Parathyroid adenoma (tissue), 2 donors: ENCODE measurements at regions not wholly inside any gene's neighbourhood (a gene's known extent, or its start where the extent isn't known, plus 50 kb on each side); places are given as distances from the start of the nearest gene placed in this dataset.

ENCODE experiments used
- H2AFZ ChIP-seq: fragments of 300-600 bp; sonication (generic); one replicate; pipeline ENCODE4 v1.7.0; 2017; ENCODE audit warnings: antibody characterized with exemption, mild to moderate bottlenecking
- H3K27ac ChIP-seq: fragments of 300-600 bp; sonication (generic); one replicate; pipeline ENCODE4 v1.7.0; 2017
- H3K27me3 ChIP-seq: fragments of 300-600 bp; sonication (generic); one replicate; pipeline ENCODE4 v1.7.0; 2017; ENCODE audit warnings: low read length; ENCODE audit not compliant: control insufficient read depth, insufficient read depth
- H3K36me3 ChIP-seq: fragments of 300-600 bp; sonication (generic); one replicate; pipeline ENCODE4 v1.7.0; 2017; ENCODE audit warnings: low read length; ENCODE audit not compliant: control insufficient read depth, insufficient read depth
- H3K4me1 ChIP-seq: fragments of 300-600 bp; sonication (generic); one replicate; pipeline ENCODE4 v1.7.0; 2017; ENCODE audit warnings: control low read depth
- H3K4me2 ChIP-seq: fragments of 300-600 bp; sonication (generic); one replicate; pipeline ENCODE4 v1.7.0; 2017; ENCODE audit warnings: low read length
- H3K4me3 ChIP-seq: fragments of 300-600 bp; sonication (generic); one replicate; pipeline ENCODE4 v1.7.0; 2017; ENCODE audit warnings: low read depth, low read length
- H3K79me2 ChIP-seq: fragments of 300-600 bp; sonication (generic); one replicate; pipeline ENCODE4 v1.7.0; 2017; ENCODE audit warnings: control low read depth
- H3K9ac ChIP-seq: fragments of 300-600 bp; sonication (generic); one replicate; pipeline ENCODE4 v1.7.0; 2017; ENCODE audit warnings: mild to moderate bottlenecking
- H3K9me3 ChIP-seq: fragments of 300-600 bp; sonication (generic); one replicate; pipeline ENCODE4 v1.7.0; 2017; ENCODE audit warnings: low read length; ENCODE audit not compliant: control insufficient read depth
- CTCF ChIP-seq: fragments of 300-600 bp; sonication (generic); IDR thresholded peaks from one replicate; pipeline ENCODE4 v1.7.0; 2017; ENCODE audit warnings: antibody characterized with exemption, mild to moderate bottlenecking
- donor health status: primary hyperparathyroidism.

- no peak overlapping the region for H3K27ac ChIP-seq
- H3K4me2 ChIP-seq, result no peak overlapping the region
- no peaks in the 10 kb centered on the region for H3K9me3 ChIP-seq
- no peaks in the 10 kb centered on the region for H3K27me3 ChIP-seq
- H3K9ac ChIP-seq, result no peak overlapping the region
- no peak overlapping the region for H3K4me3 ChIP-seq
- H3K36me3 ChIP-seq, result no peaks in the 10 kb centered on the region
- no peaks in the 10 kb centered on the region for H3K79me2 ChIP-seq
- no peak for TF ChIP-seq CTCF
- no peak overlapping the region for H2AFZ ChIP-seq
- H3K4me1 ChIP-seq, result no peaks in the 10 kb centered on the region
Observed at GRCh38 chr10:3473271-3473670, 300.7 kb upstream of the PITRM1 start.

- H3K36me3 ChIP-seq, result no peaks in the 10 kb centered on the region
- H3K9ac ChIP-seq, result no peak overlapping the region
- H3K4me3 ChIP-seq, result no peak overlapping the region
- peak overlapping the region; percentile 10 for H3K27ac ChIP-seq
- H3K27me3 ChIP-seq, result no peaks in the 10 kb centered on the region
- H3K4me2 ChIP-seq, result no peak overlapping the region
- H3K79me2 ChIP-seq, result no peaks in the 10 kb centered on the region
- H2AFZ ChIP-seq, result peak overlapping the region; percentile 29
- no peaks in the 10 kb centered on the region for H3K9me3 ChIP-seq
- TF ChIP-seq CTCF, result no peak
- no peaks in the 10 kb centered on the region for H3K4me1 ChIP-seq
Observed at GRCh38 chr10:3472287-3473051, 299.9 kb upstream of the PITRM1 start.

- no peak overlapping the region for H3K4me2 ChIP-seq
- no peak overlapping the region for H2AFZ ChIP-seq
- H3K79me2 ChIP-seq, result no peaks in the 10 kb centered on the region
- H3K4me3 ChIP-seq, result no peak overlapping the region
- TF ChIP-seq CTCF, result no peak
- no peaks in the 10 kb centered on the region for H3K4me1 ChIP-seq
- no peak overlapping the region for H3K27ac ChIP-seq
- no peaks in the 10 kb centered on the region for H3K9me3 ChIP-seq
- no peaks in the 10 kb centered on the region for H3K36me3 ChIP-seq
- no peaks in the 10 kb centered on the region for H3K27me3 ChIP-seq
- H3K9ac ChIP-seq, result no peak overlapping the region
Observed at GRCh38 chr10:3471927-3472286, 299.3 kb upstream of the PITRM1 start.

GRCh38 chr10:3471472-3471871 is 298.9 kb upstream of the PITRM1 start:
- Histone ChIP-seq H3K4me3 (no peak overlapping the region), H2AFZ (no peak overlapping the region), H3K9ac (no peak overlapping the region), H3K4me1 (no peaks in the 10 kb centered on the region), H3K27me3 (no peaks in the 10 kb centered on the region), H3K79me2 (no peaks in the 10 kb centered on the region), H3K4me2 (no peak overlapping the region), H3K36me3 (no peaks in the 10 kb centered on the region), H3K9me3 (no peaks in the 10 kb centered on the region), H3K27ac (no peak overlapping the region)
- no peak for TF ChIP-seq CTCF

- Histone ChIP-seq H3K27ac (no peak overlapping the region), H3K9me3 (no peaks in the 10 kb centered on the region), H2AFZ (no peak overlapping the region), H3K4me3 (no peak overlapping the region), H3K79me2 (no peaks in the 10 kb centered on the region), H3K4me1 (no peaks in the 10 kb centered on the region), H3K27me3 (no peaks in the 10 kb centered on the region), H3K36me3 (no peaks in the 10 kb centered on the region), H3K4me2 (no peak overlapping the region), H3K9ac (no peak overlapping the region)
- TF ChIP-seq CTCF, result no peak
Observed at GRCh38 chr10:3470191-3470590, 297.6 kb upstream of the PITRM1 start.
